NB4 (cell line): ENCODE measurements at regions not wholly inside any gene's neighbourhood (a gene's known extent, or its start where the extent isn't known, plus 50 kb on each side); places are given as distances from the start of the nearest gene placed in this dataset.

Experiments used
- DNase-seq: peaks from one replicate; pipeline ENCODE4 v3.0.0; 2010; ENCODE audit warnings: low read depth
- H3K4me3 ChIP-seq: one replicate; pipeline ENCODE4 v1.5.1; 2011; ENCODE audit warnings: mild to moderate bottlenecking, low read depth, low read length, moderate library complexity
- MYC ChIP-seq: IDR thresholded peaks from 2 replicates; pipeline ENCODE4 v1.6.1; 2011; ENCODE audit warnings: low read depth, low read length
- POLR2A ChIP-seq: IDR thresholded peaks from 2 replicates; pipeline ENCODE4 v1.6.1; 2011; ENCODE audit warnings: mild to moderate bottlenecking; ENCODE audit not compliant: insufficient read length; ENCODE audit errors: extremely low read depth
- TF ChIP-seq, protein P1 (sequence below): IDR thresholded peaks from 2 replicates; pipeline ENCODE4 v1.6.1; 2011; ENCODE audit warnings: low read depth, low read length
- TF ChIP-seq, protein P2 (sequence below): IDR thresholded peaks from one replicate; pipeline ENCODE4 v1.5.1; 2012; ENCODE audit warnings: low read depth, low read length

DNA sequence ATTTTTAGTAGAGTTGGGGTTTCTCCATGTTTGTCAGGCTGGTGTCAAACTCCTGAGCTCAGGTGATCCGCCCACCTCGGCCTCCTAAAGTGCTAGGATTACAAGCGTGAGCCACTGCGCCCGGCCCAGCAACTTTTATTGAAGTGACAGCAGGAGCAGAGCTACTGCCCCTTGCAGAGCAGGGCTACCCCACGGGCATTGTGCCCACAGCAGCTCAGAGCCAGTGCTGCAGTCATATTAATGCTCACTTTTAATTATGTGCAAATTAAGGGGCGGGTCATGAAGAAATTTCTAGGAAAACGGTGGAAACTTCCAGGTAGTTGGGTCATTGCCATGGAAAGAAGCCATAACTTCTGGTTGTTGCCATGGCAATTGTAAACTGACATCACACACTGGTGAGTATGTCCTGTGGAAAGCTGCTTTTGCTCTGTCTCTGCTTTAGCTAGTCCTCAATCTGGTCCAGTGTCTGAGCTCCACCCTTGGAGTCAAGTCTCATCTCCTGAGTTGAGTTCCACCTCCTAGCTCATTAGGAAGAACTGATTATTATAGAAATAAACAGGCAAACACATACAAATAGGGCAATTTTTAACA, 127.3 kb upstream of the ADGRL4 start:
- H3K4me3 ChIP-seq: no peak overlapping the region
- no peak for TF ChIP-seq MYC
- TF ChIP-seq, protein P1, sequence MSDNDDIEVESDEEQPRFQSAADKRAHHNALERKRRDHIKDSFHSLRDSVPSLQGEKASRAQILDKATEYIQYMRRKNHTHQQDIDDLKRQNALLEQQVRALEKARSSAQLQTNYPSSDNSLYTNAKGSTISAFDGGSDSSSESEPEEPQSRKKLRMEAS: no peak
- TF ChIP-seq, protein P2, sequence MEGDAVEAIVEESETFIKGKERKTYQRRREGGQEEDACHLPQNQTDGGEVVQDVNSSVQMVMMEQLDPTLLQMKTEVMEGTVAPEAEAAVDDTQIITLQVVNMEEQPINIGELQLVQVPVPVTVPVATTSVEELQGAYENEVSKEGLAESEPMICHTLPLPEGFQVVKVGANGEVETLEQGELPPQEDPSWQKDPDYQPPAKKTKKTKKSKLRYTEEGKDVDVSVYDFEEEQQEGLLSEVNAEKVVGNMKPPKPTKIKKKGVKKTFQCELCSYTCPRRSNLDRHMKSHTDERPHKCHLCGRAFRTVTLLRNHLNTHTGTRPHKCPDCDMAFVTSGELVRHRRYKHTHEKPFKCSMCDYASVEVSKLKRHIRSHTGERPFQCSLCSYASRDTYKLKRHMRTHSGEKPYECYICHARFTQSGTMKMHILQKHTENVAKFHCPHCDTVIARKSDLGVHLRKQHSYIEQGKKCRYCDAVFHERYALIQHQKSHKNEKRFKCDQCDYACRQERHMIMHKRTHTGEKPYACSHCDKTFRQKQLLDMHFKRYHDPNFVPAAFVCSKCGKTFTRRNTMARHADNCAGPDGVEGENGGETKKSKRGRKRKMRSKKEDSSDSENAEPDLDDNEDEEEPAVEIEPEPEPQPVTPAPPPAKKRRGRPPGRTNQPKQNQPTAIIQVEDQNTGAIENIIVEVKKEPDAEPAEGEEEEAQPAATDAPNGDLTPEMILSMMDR: no peak
- no peak for TF ChIP-seq POLR2A
- DNase-seq: no peak

DNA sequence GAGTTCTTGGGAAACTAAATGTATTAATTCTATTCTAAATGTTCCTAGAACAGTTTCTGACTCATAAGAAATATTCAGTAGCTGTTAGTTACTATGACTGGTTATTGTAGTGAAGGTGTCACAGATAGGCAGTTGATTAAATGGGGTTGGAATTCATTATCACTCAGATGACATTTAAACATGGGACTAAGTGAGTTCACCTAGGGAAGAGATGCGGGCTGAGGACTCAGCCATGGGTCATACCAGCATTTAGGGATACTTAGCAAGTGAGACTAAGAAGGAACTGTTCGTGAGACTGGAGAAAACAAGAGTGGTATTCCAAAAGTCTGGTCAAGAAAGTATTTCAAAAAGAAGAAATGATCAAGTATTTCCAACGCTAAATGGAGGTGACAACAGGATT, 125.1 kb upstream of the ADGRL4 start:
- TF ChIP-seq POLR2A (no peak), MYC (no peak)
- TF ChIP-seq, protein P2: no peak
- TF ChIP-seq, protein P1: no peak
- DNase-seq: no peak
- H3K4me3 ChIP-seq: no peak overlapping the region

DNA sequence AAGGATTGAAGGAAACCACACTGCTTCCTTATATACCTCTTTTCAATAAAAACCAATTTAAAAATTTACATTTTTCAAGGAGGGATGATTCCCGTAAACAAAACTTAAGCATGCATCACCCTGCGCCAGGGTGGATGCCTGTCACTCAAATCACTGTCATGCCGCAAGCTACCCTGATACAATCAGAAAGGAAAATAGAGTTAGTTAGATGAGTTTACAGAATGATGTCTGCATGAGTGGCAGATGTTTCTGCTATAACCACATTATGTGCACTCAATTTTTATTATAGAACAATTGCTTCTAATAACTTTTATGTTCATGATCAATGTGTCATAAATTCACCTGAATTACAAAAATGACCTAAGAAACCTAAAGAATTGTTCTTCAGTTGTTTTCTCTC, 123.4 kb upstream of the ADGRL4 start:
- no peak for DNase-seq
- H3K4me3 ChIP-seq: no peak overlapping the region
- no peak for TF ChIP-seq MYC
- TF ChIP-seq, protein P1: no peak

DNA sequence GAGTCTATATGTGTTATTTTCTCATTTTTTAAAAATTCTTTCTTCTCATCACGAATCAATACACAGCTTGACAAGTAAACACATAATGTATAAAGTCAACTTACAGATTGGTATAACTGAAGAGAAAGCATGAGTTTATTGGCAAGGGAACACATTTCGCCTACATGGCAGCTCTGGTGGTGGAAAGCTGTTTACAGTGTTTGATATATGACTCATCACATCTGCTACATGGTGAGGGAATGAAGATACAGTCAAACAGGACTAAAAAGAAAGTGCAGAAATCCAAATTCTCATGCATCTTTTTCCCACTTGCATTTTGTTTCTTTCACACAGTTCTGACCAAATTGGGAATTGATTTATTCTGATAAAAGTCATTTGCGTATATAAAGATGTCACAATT, 122.2 kb upstream of the ADGRL4 start:
- H3K4me3 ChIP-seq: no peak overlapping the region
- TF ChIP-seq MYC (no peak), POLR2A (no peak)
- TF ChIP-seq, protein P2: no peak
- TF ChIP-seq, protein P1: no peak
- DNase-seq: no peak

DNA sequence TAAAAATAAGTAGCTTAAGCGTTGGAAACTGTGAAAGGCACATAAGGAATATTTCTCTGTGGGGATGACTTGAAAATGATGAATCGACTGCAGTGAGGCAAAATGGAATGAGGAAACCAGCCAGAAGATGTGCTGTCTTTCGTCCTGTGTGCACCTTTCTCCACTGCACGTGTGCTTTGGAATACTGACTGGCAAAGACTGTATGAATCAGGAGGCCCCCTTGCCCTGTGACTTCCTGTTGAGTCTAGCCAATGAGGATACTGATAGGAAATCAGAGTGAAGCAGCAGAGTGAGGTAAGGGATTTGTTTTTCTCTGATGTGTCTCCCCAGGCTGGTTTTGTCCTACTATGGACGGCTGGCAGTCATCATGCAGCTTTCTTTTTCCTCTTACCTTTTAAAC, 118.2 kb upstream of the ADGRL4 start:
- TF ChIP-seq, protein P1: no peak
- TF ChIP-seq POLR2A: no peak
- TF ChIP-seq, protein P2: no peak
- TF ChIP-seq MYC: no peak
- DNase-seq: no peak
- no peak overlapping the region for H3K4me3 ChIP-seq

DNA sequence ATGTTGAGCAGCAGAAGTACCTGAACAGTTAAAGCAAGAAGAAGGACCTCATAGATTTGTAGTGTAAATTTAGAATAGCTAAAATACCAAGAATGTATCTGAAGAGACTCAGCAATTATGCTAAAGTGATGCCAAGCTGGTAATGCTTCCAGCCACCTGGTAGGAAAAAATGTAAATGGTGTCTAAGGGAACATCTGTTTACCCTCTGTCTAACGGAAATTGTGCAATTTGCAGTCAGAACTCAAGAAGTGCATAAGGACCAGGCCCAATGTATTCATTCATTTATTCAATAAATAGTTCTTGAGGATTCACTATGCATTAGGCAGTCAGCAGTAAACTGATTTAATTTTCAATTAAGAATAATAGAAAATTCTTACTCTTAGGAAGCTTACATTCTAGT, 116.0 kb upstream of the ADGRL4 start:
- TF ChIP-seq, protein P1: no peak
- no peak for TF ChIP-seq POLR2A
- TF ChIP-seq, protein P2: no peak
- no peak for TF ChIP-seq MYC
- DNase-seq: no peak
- H3K4me3 ChIP-seq: no peak overlapping the region
